ENCODE measurements at regions not wholly inside any gene's neighbourhood (a gene's known extent, or its start where the extent isn't known, plus 50 kb on each side); places are given as distances from the start of the nearest gene placed in this dataset.

DNA sequence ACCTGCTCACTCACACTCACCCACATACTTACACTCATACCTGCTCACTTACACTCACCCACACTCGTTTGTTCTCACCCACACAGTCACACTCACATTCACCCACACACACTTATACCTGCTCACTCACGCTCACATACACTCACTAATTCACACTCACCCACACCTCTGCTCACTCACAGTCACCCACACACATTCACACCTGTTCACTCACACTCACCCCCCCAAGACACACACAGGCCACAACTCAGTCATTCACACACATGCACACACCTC, 436.2 kb downstream of the BCL11B start:
- TF ChIP-seq POLR2A (IDR thresholded peaks at IDR 0.05; ENCODE audit: low read length) (no peak), GATA1 (IDR thresholded peaks at IDR 0.05; ENCODE audit: low read depth, low read length) (no peak)

Measured in erythroblast (primary cell).